HG03354 (cell line): ENCODE measurements at regions not wholly inside any gene's neighbourhood (a gene's known extent, or its start where the extent isn't known, plus 50 kb on each side); places are given as distances from the start of the nearest gene placed in this dataset.

Experiments used
- ATAC-seq: cut with Tn5 transposase; IDR thresholded peaks from one replicate; pipeline ENCODE4 v1.9.1; 2021; ENCODE audit warnings: mild to moderate bottlenecking; ENCODE audit not compliant: unreplicated experiment, poor library complexity, severe bottlenecking

DNA sequence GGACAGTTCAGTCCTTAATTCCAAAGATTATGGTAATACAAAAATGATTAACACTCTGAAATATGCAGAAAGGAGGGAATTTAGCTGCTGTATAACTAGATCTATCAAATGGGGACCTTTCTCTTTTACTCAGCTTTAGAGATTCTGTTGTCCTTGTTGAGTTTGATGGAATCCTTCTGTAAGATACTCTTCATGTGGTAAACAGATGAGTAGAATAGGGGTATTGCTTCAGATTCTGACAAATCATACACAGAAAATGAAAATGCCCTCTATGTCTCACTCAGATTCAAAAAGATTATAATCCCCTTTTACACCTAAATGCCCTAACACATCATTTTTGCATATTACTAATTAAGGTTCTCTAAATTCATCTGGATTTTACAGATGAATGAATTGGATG lies 50.7 kb downstream of the ARHGAP35 start:
- ATAC-seq, result no peak

DNA sequence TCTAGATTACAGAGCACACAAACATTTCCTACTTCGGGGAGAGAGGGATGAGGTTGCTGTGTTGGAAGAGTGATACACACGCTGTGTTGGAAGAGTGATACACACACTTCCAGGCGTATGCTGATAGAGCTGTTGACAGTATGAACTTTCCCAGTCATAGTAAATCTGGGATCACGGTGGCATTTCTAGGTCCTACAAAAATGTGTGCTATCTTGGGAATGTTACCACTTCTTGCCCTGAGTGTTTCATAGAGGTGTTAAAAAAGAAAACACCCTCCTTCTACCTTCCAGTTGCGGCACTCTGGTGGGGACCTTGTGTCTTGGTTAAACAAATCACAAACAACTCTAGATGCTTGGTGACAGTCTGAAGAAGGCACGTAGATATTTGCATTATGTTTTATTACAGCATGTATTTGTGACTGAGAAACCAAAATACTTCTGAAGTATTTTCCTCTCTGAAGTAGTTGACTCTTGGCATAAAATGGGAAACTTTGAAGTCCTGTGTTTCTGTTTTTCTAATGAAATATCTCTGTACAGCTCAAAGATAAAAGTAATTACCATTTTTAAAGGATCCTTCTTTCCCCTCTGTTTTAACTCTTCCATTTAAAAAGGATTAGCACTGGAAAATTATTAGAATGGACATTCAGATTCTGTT lies 52.5 kb downstream of the ARHGAP35 start:
- no peak for ATAC-seq

DNA sequence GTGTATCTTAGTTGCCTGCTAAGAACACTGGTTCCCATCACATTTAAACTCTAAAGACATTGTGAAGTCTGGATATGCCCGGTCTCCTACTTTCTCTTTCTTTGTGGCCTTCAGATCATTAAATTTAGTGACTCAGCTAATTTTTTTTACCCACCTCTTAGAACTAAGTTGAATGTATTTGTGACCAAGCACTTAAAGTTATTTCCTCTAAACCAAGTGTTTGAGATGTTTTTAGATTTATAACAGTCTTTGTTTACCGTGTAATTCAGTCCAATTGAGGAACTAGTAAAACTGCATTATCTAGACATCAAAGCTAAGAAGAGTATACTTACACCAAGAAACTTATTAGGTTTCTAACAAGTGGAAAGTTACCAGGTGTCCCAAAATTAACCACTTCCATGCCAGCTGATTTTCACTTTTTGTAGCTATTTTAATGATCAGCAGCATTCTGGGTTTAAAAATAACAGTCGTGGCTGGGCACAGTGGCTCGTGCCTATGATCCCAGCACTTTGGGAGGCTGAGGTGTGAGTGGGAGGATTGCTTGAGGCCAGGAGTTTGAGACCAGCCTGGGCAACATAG lies 53.1 kb downstream of the ARHGAP35 start:
- no peak for ATAC-seq

DNA sequence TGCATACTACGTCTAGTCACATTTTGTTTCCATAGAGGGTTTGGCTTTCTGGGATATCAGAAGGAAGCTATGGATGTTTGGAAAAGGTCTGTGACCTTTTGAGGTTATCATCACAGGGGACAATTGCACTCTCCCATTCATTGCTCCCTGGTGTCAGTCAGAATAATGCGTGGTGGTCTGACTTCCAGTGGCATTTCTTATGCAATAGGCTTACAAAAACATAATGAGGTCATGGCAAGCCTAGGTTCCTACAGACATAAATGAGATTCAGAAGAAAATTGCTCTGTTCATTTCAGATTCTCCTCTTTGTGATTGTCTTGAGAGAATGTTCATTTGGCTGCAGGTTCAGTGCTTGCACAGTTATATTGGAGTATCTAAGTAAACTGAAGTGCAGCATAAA lies 54.6 kb downstream of the ARHGAP35 start:
- no peak for ATAC-seq

DNA sequence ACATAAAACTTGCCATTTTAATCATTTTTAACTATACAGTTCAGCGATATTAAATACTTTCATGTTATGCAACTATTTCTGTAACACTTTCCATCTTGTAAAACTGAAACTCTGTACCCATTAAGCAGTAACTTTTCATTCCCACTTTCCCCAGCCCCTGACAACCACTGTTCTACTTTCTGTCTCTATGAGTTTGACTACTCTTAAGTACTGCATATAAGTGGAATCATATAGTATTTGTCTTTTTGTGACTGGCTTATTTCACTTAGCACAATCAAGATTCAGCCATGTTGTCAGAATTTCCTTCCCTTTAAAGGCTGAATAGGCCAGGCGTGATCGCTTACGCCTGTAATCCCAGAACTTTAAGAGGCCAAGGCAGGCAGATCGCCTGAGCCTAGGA lies 56.2 kb downstream of the ARHGAP35 start:
- ATAC-seq, result no peak

DNA sequence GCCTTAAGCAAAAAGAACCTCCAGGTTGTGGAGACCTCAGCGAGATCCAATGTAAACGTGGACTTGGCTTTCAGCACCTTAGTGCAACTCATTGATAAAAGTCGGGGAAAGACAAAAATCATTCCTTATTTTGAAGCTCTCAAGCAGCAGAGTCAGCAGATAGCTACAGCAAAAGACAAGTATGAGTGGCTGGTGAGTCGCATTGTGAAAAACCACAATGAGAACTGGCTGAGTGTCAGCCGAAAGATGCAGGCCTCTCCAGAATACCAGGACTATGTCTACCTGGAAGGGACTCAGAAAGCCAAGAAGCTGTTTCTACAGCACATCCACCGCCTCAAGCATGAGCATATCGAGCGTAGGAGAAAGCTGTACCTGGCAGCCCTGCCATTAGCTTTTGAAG lies 58.5 kb downstream of the ARHGAP35 start:
- no peak for ATAC-seq

DNA sequence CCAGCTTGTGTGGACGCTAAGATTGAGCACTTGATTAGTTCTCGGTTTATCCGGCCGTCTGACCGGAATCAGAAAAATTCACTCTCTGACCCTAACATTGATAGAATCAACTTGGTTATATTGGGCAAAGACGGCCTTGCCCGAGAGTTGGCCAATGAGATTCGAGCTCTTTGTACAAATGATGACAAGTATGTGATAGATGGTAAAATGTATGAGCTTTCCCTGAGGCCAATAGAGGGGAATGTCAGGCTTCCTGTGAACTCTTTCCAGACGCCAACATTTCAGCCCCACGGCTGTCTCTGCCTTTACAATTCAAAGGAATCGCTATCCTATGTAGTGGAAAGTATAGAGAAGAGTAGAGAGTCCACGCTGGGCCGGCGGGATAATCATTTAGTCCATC lies 59.6 kb downstream of the ARHGAP35 start:
- no peak for ATAC-seq

DNA sequence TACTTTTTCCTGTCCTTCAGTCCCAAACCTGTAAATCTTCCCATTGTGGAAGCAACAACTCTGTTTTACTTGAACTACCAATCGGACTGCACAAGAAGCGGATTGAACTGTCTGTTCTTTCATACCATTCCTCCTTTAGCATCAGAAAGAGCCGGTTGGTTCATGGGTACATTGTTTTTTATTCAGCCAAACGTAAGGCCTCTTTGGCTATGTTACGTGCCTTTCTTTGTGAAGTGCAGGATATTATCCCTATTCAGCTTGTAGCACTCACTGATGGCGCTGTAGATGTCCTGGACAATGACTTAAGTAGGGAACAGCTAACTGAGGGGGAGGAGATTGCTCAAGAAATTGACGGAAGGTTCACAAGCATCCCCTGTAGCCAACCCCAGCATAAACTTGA lies 60.3 kb downstream of the ARHGAP35 start:
- ATAC-seq, result no peak

DNA sequence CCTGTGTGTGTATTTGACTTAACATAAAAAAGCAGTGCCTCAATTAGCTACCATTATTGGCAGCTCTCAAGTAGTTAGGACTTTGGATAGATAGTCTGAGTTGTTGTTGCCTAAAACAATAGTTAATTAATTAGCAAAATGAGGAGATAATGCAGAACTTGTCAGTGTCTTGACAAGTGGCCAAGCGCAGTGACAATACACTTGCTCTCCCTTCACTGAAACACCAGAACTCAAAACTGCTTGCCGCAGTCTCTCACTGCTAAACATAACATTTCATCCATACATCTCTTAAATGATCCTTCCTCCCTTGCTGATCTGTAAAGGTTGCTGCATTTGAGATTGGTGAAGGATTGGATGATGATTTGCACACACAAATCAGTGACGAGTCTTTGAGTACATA lies 61.7 kb downstream of the ARHGAP35 start:
- ATAC-seq, result no peak

DNA sequence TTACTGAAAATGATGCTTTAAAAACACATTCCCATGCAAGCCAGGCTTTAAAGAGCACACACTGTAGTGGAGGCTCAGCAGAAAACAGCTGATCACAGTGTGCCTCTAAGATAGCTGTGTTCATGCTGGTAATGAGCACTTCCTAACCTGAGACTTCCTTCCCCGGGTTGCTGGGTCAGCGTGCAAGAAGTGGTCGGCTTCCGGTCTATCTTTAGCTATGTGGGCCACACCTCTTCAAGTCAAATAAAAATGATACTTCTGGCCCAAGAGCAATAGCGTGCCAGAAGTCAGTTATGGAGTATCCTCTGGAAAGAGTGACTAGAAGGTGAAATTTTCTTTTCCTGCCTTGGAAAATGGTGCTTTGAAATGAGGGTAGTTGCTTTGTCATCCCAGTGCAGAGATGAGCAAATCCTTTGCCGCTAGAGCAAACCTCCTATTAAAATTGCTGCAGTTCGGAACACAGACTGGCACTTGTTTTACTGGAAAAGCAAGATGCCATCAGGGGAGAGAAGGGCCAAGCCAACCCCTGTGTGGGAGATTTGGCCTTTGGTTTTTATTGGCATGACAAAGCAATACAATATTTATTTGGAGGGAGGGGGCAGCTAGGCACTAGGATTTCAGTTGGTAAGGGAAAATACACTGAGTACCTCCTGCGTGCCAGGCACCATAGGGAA lies 64.2 kb downstream of the ARHGAP35 start:
- ATAC-seq, result no peak

DNA sequence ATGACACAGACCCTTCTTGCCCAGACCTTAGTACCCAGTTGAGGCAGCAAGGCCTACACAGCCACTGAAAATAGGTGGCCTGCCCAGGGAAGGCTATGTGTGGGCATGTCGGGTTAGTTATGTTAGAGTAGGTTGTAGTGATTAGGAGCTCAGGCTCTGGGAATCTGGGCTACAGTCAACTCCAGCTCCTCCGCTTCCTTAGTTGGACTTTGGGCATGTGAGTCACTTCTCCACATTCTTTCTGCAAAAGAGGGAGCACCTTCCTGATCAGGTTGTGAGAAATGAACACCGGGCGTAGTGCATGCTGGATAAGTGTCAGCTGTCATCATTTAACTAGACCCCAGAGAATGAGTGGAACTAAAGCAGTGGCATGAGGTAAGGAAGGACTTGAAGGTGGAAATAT lies 64.8 kb downstream of the ARHGAP35 start:
- no peak for ATAC-seq

DNA sequence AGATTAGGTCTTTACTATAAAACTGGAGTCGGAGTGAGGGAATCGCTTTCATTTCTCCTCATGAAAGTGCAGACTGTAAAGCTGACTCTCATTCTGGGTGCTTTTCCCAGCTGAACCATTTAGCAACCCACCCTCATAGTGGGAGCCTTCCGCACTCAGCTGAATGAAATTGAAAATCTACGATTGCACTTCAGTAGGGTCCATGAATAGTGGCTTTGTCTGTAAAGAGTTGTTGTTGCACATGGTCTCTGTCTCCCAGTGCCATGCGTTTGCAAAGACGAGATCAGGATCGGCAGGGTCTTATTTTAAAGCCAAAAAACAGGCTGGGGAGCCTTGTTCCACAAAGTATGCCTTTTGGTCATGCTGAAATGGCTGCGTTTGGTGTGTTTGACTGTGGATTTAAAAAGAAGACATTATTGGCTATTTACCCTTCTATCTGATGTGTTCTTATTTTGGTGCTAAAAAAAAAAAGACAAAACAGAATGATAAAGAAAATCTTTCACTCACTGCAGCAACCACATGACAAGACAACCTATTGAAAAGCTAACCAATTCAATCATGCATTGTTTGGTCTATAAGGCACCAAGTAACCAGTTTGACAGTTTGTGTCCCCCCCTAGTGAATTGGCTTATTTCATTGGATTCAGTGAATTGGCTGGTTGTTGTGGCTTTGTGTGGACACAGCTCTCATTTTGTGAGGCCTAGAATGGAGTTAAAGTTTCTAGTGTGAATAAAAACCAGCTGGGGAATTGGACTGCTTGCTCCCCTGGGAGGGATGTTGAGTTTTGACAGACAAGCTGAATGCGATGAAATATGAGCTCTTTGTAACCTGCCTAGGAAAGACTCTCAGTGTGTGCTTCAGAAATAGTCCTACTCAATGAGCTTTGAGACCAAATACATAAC lies 65.6 kb downstream of the ARHGAP35 start:
- no peak for ATAC-seq

DNA sequence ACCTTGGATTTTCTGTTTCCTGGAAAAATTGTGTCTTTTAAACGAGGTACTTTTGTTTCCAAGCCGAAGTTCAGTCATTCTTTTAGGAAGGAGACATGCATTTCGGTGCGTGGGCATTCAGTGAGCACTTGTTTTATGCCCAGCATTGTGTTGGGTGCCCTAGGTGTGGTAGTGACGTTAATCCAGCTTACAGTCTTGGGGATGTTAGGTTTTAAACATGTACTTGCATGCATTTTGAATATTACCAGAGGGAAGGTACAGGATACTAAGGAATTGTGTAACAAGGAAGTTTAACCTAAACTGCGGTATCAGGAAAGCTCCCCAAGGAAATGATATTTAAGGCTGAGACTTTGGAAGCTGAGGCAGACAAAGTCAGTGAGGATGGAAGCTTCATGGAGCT lies 66.3 kb downstream of the ARHGAP35 start:
- no peak for ATAC-seq

DNA sequence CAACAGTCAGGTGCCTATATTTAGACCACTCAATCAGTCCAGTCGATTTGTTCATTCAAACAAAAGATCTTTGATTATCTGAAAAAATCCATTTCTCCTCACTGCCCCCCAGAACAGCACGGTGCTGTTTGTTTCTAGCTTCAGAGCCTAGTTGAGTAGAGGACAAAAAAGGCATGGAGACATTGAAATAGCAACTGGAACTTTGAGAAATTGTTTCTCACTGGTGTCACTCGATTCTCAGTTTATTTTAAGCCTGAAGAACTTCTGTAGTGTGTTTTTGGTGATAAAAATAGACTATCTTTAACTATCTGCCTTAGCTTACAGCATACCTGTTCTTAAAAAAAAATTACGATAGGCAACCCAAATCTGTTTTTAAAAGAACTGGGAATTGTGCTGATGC lies 67.1 kb downstream of the ARHGAP35 start:
- ATAC-seq, result no peak

DNA sequence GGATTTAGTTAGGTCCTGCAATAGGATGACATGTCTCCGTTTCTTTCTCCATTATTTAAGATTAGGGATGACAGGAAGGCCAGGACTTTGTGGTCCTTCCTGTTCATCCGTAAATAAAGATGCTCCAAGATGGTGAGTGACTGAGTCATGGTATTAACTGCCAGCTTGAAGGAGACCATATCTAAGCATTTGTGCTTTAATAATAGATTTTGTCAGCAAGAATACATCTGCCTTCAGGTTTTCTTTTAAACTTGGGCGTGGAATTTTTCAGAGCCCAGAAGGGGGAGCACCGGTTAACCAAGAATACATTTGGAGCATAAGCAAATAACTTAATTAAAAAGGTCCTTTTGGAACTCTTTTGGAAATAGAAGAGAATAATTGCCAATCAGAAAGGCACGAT lies 68.2 kb downstream of the ARHGAP35 start:
- ATAC-seq, result no peak

DNA sequence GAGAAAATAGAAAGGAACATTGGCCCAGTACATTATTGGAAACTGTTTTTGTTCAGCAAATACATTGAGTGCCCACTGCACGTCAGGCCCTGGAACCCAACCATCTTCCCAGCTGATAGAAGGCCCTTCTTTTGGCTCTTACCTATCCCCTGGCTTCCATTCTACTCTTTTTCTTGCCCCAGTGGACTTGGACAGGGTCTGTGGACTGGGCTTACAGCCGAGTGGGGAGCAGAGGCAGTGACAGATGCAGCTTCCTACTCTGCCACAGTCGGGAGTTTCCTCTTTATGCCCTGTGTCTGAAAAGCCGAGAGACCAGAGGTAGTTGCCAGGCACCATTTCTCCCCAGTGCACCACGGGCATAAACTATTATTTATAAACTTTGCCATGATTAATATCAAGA lies 70.4 kb downstream of the ARHGAP35 start:
- ATAC-seq, result no peak

DNA sequence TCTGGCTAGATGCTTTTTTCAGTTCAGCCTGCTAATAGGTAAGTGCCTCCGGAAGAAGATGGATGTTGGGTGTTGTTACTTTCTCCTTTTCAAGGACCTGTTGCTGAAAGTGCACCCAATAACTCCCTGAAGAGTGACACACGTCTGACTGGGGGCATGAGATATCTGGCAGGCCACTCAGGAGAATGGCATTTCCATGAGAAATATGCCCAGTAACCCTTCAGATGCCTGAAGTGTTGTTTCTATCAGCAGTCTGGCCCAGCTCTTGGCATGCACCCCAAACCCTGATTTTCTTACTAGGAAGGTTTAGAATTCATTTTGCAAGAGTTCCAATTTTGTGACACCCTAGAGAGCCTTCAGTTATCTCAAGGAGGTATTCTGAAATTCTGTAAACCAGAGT lies 71.5 kb downstream of the ARHGAP35 start:
- no peak for ATAC-seq

DNA sequence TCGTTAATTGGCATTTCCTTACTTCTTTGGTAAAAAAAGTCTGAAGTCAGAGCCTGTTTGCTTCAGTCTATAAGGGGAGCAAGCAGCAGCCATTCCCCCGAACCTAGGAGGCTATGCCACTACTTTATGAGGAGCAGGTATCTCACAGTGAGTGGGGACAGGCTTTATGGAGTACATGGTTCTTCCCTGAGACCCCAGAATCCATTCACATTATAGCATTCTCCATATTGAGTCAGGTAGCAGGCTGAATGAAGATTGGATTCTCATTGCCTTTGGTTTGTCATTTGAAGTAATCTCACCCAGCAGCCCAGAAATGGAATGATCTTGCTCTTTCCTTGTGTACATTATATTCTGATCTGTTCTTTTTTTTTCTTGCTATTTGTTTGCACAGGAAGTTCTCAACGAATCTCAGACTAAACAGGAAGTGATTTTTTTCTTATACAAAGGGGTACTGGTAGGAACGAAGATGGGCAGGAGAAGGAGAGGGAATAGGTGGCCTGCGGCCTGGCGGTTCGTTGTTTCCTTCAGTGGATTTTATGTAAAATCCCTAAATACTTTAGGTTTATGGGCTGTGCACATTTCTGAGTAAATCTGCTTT lies 74.4 kb downstream of the ARHGAP35 start:
- no peak for ATAC-seq

DNA sequence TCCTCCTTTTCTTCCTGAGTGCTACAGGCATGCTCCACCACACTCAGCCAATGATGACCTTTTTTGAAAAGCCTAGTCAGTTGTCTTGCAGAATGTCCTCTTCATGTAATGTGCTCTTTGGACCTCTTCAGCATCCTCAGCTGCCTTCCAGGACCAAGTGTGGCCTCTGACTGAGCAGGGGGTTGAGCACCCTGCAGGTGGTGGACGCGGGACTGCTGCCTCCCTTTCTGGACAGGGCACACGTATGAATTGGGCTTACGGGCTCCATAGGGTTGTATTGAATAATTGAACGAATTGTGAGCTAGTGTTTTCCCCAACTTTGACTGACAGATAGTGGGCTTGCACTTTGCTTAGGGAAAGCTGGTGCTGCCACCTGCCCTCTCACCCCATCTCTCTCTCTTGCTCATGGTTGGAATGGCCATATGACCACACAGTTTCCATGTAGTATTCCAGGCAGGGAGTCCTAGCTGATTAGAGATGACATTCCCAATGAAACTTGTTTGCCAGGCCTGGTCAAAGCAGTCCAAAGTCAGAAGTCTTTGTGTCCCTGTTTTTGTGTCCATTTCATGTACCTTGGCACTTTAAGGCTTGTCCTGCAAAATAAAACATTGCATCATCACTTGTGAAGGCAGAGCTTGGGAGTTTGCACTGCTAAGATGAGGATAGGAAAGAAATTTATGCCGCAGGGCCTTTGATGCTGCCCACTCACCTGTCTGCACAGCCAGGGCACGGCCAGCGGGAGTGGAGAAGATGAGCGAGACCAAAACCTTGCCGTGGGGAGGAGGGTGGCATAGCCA lies 76.3 kb upstream of the NPAS1 start:
- ATAC-seq, result no peak
